B cell (primary cell): ENCODE measurements at regions not wholly inside any gene's neighbourhood (a gene's known extent, or its start where the extent isn't known, plus 50 kb on each side); places are given as distances from the start of the nearest gene placed in this dataset.

Experiments
- ATAC-seq: fragments of 200-7000 bp; cut with Tn5 transposase; one replicate; pipeline ENCODE4 v1.10.0; 2021; ENCODE audit warnings: low read depth, mild to moderate bottlenecking, moderate number of reproducible peaks, moderate library complexity
- CTCF ChIA-PET: fragments of 350-600 bp; sonication (Branson Sonifier 250); formaldehyde crosslinking; loops from one replicate; lab custom pipeline; 2021; ENCODE audit warnings: antibody characterized with exemption, inconsistent platforms; lab: Charles Lee
- POLR2A ChIA-PET: fragments of 350-600 bp; sonication (Branson Sonifier 250); formaldehyde crosslinking; loops from one replicate; lab custom pipeline; 2021; ENCODE audit warnings: antibody characterized with exemption; lab: Charles Lee
- DNase-seq: peaks from one replicate; pipeline ENCODE4 v3.0.0; 2013
- H2AFZ ChIP-seq: 2 replicates; pipeline ENCODE4 v1.6.1; 2012; ENCODE audit warnings: mild to moderate bottlenecking, low read depth, low read length; ENCODE audit not compliant: insufficient read depth, poor library complexity, severe bottlenecking
- H3K27ac ChIP-seq, 2 donors: 1 replicate in 1 of 2; 2 replicates in 1 of 2; pipeline ENCODE4 v1.5.1; 2012 to 2013; ENCODE audit warnings: low read length in 2 of 2, mild to moderate bottlenecking in 2 of 2, moderate library complexity in 1 of 2
- H3K27me3 ChIP-seq, 4 experiments: fragments of 200-600 bp in 1 of 4; sonication (generic) in 1 of 4; replicated peaks in 1 of 4; 1 replicate in 2 of 4; 2 replicates in 2 of 4; pipeline versions ENCODE4 v1.6.1 to v1.7.0; 2013 to 2016; ENCODE audit warnings: low read length in 3 of 4, mild to moderate bottlenecking in 2 of 4, mixed read lengths in 1 of 4, moderate library complexity in 1 of 4; ENCODE audit not compliant: insufficient read depth in 4 of 4, control insufficient read depth in 3 of 4; ENCODE audit errors: control extremely low read depth in 1 of 4
- H3K36me3 ChIP-seq, 2 experiments: replicated peaks in 1 of 2; 1 replicate in 1 of 2; 2 replicates in 1 of 2; pipeline versions ENCODE4 v1.6.1 to v1.7.1; 2013; ENCODE audit warnings: low read length in 1 of 2; ENCODE audit not compliant: insufficient read depth in 2 of 2, control insufficient read depth in 1 of 2; ENCODE audit errors: control extremely low read depth in 1 of 2, extremely low read depth in 1 of 2
- H3K4me1 ChIP-seq, 2 donors: fragments of 200-600 bp in 1 of 2; sonication (generic) in 1 of 2; 1 replicate in 1 of 2; 2 replicates in 1 of 2; pipeline versions ENCODE4 v1.5.1 to v1.6.1; 2013 to 2017; ENCODE audit warnings: low read length in 2 of 2; ENCODE audit not compliant: control insufficient read depth in 2 of 2, insufficient read depth in 2 of 2
- H3K4me2 ChIP-seq: replicated peaks from 2 replicates; pipeline ENCODE3; 2012; ENCODE audit warnings: mild to moderate bottlenecking, low read depth, low read length; ENCODE audit not compliant: poor library complexity, severe bottlenecking
- H3K4me3 ChIP-seq, 5 experiments: fragments of 200-600 bp in 1 of 5; sonication (generic) in 1 of 5; 1 replicate in 3 of 5; 2 replicates in 2 of 5; pipeline versions ENCODE4 v1.5.1 to v1.7.0; 2011 to 2016; ENCODE audit warnings: low read length in 4 of 5, mild to moderate bottlenecking in 4 of 5, low read depth in 2 of 5, control low read depth in 1 of 5, moderate library complexity in 1 of 5; ENCODE audit not compliant: insufficient read depth in 1 of 5; ENCODE audit errors: control extremely low read depth in 1 of 5, extremely low read depth in 1 of 5
- H3K79me2 ChIP-seq: fragments of 200-600 bp; sonication (generic); one replicate; pipeline ENCODE4 v1.6.0; 2016; ENCODE audit warnings: low read length; ENCODE audit not compliant: control insufficient read depth, insufficient read depth
- H3K9ac ChIP-seq: fragments of 200-600 bp; sonication (generic); 2 replicates; pipeline ENCODE4 v1.6.1; 2017; ENCODE audit warnings: mild to moderate bottlenecking, low read length, moderate library complexity
- H3K9me3 ChIP-seq, 3 donors: one replicate each; pipeline versions ENCODE4 v1.6.1 to v1.7.1; 2013; ENCODE audit warnings: low read length in 2 of 3; ENCODE audit not compliant: control insufficient read depth in 2 of 3, insufficient read depth in 1 of 3; ENCODE audit errors: control extremely low read depth in 1 of 3
- H4K20me1 ChIP-seq: 2 replicates; pipeline ENCODE4 v1.6.0; 2012; ENCODE audit warnings: mild to moderate bottlenecking, low read length; ENCODE audit not compliant: insufficient read depth, control insufficient read depth, poor library complexity, severe bottlenecking
- H3K27ac Mint-ChIP-seq: one replicate; pipeline ENCODE4 v1.8.0; 2021; ENCODE audit warnings: mixed read lengths
- H3K27me3 Mint-ChIP-seq: one replicate; pipeline ENCODE4 v1.8.0; 2021; ENCODE audit warnings: mixed read lengths
- H3K4me1 Mint-ChIP-seq: one replicate; pipeline ENCODE4 v1.8.0; 2021; ENCODE audit warnings: mixed read lengths
- H3K4me3 Mint-ChIP-seq: one replicate; pipeline ENCODE4 v1.8.0; 2021; ENCODE audit warnings: mixed read lengths
- H3K9me3 Mint-ChIP-seq: one replicate; pipeline ENCODE4 v1.8.0; 2022; ENCODE audit warnings: mixed read lengths; ENCODE audit not compliant: insufficient read depth
- CTCF ChIP-seq: fragments of 200-600 bp; IDR thresholded peaks from one replicate; pipeline ENCODE4 v1.8.0; 2022; ENCODE audit warnings: antibody characterized with exemption, mild to moderate bottlenecking
- EZH2 ChIP-seq: IDR thresholded peaks from 2 replicates; pipeline ENCODE4 v1.6.1; 2012; ENCODE audit warnings: borderline replicate concordance, low read depth, mild to moderate bottlenecking, moderate library complexity, low read length; ENCODE audit not compliant: insufficient read depth, poor library complexity, severe bottlenecking
- WGBS: methylation state at CpG from one replicate; pipeline ENCODE4 v1.1.5; 2013; ENCODE audit warnings: missing lambda C conversion rate; ENCODE audit not compliant: insufficient coverage; 5-methylcytosine and 5-hydroxymethylcytosine counted together
- intact Hi-C: fragments of 100-400 bp; cut with micrococcal nuclease; formaldehyde crosslinking; loops from one replicate; pipeline ENCODE4 v1.10.0; 2022

DNA sequence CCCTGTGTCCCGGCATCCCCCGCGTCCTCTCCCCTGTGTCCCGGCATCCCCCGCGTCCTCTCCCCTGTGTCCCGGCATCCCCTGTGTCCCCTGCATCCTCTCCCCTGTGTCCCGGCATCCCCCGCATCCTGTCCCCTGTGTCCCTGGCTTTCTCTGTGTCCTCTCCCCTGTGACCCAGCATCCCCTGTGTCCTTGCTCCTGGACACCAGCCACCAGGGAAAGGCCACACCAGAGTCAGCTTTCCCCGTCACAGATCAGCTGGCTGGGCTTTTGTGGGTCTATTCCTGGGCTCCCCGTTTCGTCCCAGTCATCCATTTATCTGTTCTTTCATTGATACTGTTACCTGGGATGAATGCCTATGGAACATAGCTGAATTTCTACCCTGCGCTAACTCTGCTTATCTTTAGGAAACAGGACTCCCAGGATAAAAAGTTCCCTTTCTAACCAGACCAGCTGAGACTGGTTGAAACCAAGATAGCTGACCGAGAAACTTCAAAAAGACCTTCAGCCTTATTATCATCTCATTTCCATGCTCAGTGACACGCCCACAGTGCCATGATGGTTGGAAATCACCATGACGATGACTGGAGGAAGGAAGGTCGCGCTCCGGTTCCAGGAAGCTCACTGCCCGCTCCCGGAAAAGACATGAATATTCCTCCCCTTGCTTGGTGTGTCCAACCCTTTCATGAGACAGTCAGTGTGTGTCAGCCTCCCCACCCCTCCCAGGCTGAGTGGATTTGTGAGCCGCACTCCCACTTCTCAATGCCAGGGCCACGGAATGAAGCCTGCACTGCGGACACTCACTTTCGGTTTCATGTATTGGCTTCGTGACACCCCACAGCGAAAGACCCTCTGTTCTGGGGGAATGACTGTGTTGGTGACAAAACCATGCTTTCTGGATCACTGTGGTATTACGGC is 276.4 kb upstream of the SFSWAP start:
- ChIA-PET CTCF (no interaction called here), POLR2A (no interaction called here)
- Mint-ChIP-seq H3K27me3 (peaks cover 32% of the 10 kb centered on the region), H3K27ac (no peak overlapping the region), H3K4me3 (no peak overlapping the region), H3K9me3 (no peaks in the 10 kb centered on the region), H3K4me1 (peaks cover 4% of the 10 kb centered on the region)
- Histone ChIP-seq H3K4me2 (no peak overlapping the region), H3K79me2 (no peaks in the 10 kb centered on the region), H3K4me3 (no peak overlapping the region), H3K27me3 (peaks cover 0 to 17% (median 2%) of the 10 kb centered on the region in 4 experiments), H4K20me1 (no peaks in the 10 kb centered on the region), H3K9ac (no peak overlapping the region), H3K9me3 (peaks cover 0 to 16% (median 0%) of the 10 kb centered on the region in 3 donors), H2AFZ (no peak overlapping the region), H3K36me3 (no peaks in the 10 kb centered on the region), H3K27ac (no peak overlapping the region), H3K4me1 (peaks cover 2 to 3% of the 10 kb centered on the region in 2 donors)
- intact Hi-C loops: no loop called here
- DNase-seq (no peak), ATAC-seq (no peak)
- TF ChIP-seq CTCF (no peak), EZH2 (no peak)
- 67% methylated on average over 20 of the region's 28 CpGs for WGBS
